Breast epithelium (tissue), 4 donors: ENCODE measurements at regions not wholly inside any gene's neighbourhood (a gene's known extent, or its start where the extent isn't known, plus 50 kb on each side); places are given as distances from the start of the nearest gene placed in this dataset.

Source experiments
- DNase-seq, 2 donors: peaks; one replicate each; pipeline ENCODE4 v3.0.0-alpha.2; 2019; ENCODE audit warnings: low spot score in 2 of 2
- H3K27ac ChIP-seq, 2 donors: fragments of 200-600 bp; sonication (generic) in 1 of 2; one replicate each; pipeline ENCODE4 v1.5.1; 2016 to 2019; ENCODE audit warnings: mild to moderate bottlenecking in 1 of 2
- H3K27me3 ChIP-seq, 2 donors: fragments of 200-600 bp; sonication (generic) in 1 of 2; one replicate each; pipeline versions ENCODE4 v1.5.1 to v1.6.0; 2017 to 2019; ENCODE audit warnings: control low read depth in 1 of 2, mild to moderate bottlenecking in 1 of 2
- H3K36me3 ChIP-seq: fragments of 200-600 bp; one replicate; pipeline ENCODE4 v1.5.1; 2019
- H3K4me1 ChIP-seq, 2 donors: fragments of 200-600 bp; sonication (generic); one replicate each; pipeline ENCODE4 v1.5.1; 2016 to 2019; ENCODE audit warnings: control low read depth in 1 of 2
- H3K4me3 ChIP-seq, 3 donors: fragments of 200-600 bp; sonication (generic); 1 replicate in 2 of 3; 2 replicates in 1 of 3; pipeline ENCODE4 v1.5.1; 2016 to 2019; ENCODE audit warnings: mild to moderate bottlenecking in 3 of 3, moderate library complexity in 2 of 3
- H3K9me3 ChIP-seq, 2 donors: fragments of 200-600 bp; sonication (generic) in 1 of 2; one replicate each; pipeline ENCODE4 v1.5.1; 2016 to 2019; ENCODE audit warnings: control low read depth in 1 of 2
- CTCF ChIP-seq, 3 donors: fragments of 450-650 bp; IDR thresholded peaks; one replicate each; pipeline ENCODE4 v1.5.1; 2016 to 2017; ENCODE audit warnings: antibody characterized with exemption in 3 of 3, mild to moderate bottlenecking in 3 of 3, moderate library complexity in 3 of 3
- POLR2A ChIP-seq: fragments of 450-650 bp; IDR thresholded peaks from one replicate; pipeline ENCODE4 v1.6.1; 2016; ENCODE audit warnings: antibody characterized with exemption, mild to moderate bottlenecking, moderate library complexity
- POLR2AphosphoS5 ChIP-seq, 3 donors: sonication (generic); formaldehyde crosslinking; IDR thresholded peaks; one replicate each; pipeline ENCODE4 v1.6.1; 2017; ENCODE audit warnings: antibody characterized with exemption in 3 of 3
- intact Hi-C: fragments of 100-400 bp; cut with DNase I; formaldehyde crosslinking; loops from one replicate; pipeline ENCODE4 v1.15.1; 2023; ENCODE audit warnings: low total_unique reads

- no peak overlapping the region for H3K4me3 ChIP-seq
- H3K27me3 ChIP-seq = no peaks in the 10 kb centered on the region
- no peak overlapping the region for H3K27ac ChIP-seq
- H3K4me1 ChIP-seq = no peaks in the 10 kb centered on the region
- TF ChIP-seq POLR2A (no peak), POLR2AphosphoS5 (IDR thresholded peaks at IDR 0.05) (no peak), CTCF (IDR thresholded peaks at IDR 0.05) (no peak)
- intact Hi-C loops = no loop called here
- H3K9me3 ChIP-seq = no peaks in the 10 kb centered on the region
- H3K36me3 ChIP-seq = no peaks in the 10 kb centered on the region
- DNase-seq = no peak
Observed at GRCh38 chr2:22217881-22218280, 1094.1 kb downstream of the TDRD15 start.

- intact Hi-C loops = no loop called here
- Histone ChIP-seq H3K4me3 (no peak overlapping the region), H3K36me3 (no peaks in the 10 kb centered on the region), H3K9me3 (no peaks in the 10 kb centered on the region), H3K27me3 (no peaks in the 10 kb centered on the region), H3K27ac (no peak overlapping the region), H3K4me1 (no peaks in the 10 kb centered on the region)
- TF ChIP-seq POLR2AphosphoS5 (IDR thresholded peaks at IDR 0.05) (no peak), POLR2A (no peak)
- DNase-seq = no peak
Observed at GRCh38 chr2:22221006-22221405, 1097.2 kb downstream of the TDRD15 start.

- no peak for DNase-seq
- intact Hi-C loops = no loop called here
- no peaks in the 10 kb centered on the region for H3K9me3 ChIP-seq
- no peaks in the 10 kb centered on the region for H3K4me1 ChIP-seq
- no peak overlapping the region for H3K4me3 ChIP-seq
- no peaks in the 10 kb centered on the region for H3K27me3 ChIP-seq
- TF ChIP-seq CTCF (IDR thresholded peaks at IDR 0.05) (no peak), POLR2AphosphoS5 (IDR thresholded peaks at IDR 0.05) (no peak), POLR2A (no peak)
- H3K36me3 ChIP-seq = no peaks in the 10 kb centered on the region
- no peak overlapping the region for H3K27ac ChIP-seq
Observed at GRCh38 chr2:22238967-22239366, 1115.2 kb downstream of the TDRD15 start.

- no peaks in the 10 kb centered on the region for H3K9me3 ChIP-seq
- intact Hi-C loops = no loop called here
- TF ChIP-seq CTCF (IDR thresholded peaks at IDR 0.05) = no peak
- no peak for TF ChIP-seq POLR2A
- no peak for TF ChIP-seq POLR2AphosphoS5 (IDR thresholded peaks at IDR 0.05)
- no peaks in the 10 kb centered on the region for H3K4me1 ChIP-seq
- DNase-seq = no peak
- no peak overlapping the region for H3K27ac ChIP-seq
- H3K4me3 ChIP-seq = no peak overlapping the region
- H3K27me3 ChIP-seq = no peaks in the 10 kb centered on the region
- no peaks in the 10 kb centered on the region for H3K36me3 ChIP-seq
Observed at GRCh38 chr2:22247466-22247865, 1123.7 kb downstream of the TDRD15 start.

GRCh38 chr2:22248851-22249250 lies 1125.1 kb downstream of the TDRD15 start:
- Histone ChIP-seq H3K9me3 (no peaks in the 10 kb centered on the region), H3K36me3 (no peaks in the 10 kb centered on the region), H3K27ac (no peak overlapping the region), H3K4me1 (no peaks in the 10 kb centered on the region), H3K4me3 (no peak overlapping the region), H3K27me3 (no peaks in the 10 kb centered on the region)
- DNase-seq = no peak
- TF ChIP-seq POLR2A (no peak), POLR2AphosphoS5 (IDR thresholded peaks at IDR 0.05) (no peak), CTCF (IDR thresholded peaks at IDR 0.05) (no peak)
- intact Hi-C loops = no loop called here

- Histone ChIP-seq H3K27me3 (no peaks in the 10 kb centered on the region), H3K4me3 (no peak overlapping the region), H3K9me3 (no peaks in the 10 kb centered on the region), H3K4me1 (no peaks in the 10 kb centered on the region), H3K36me3 (no peaks in the 10 kb centered on the region), H3K27ac (no peak overlapping the region)
- intact Hi-C loops = no loop called here
- no peak for DNase-seq
- TF ChIP-seq POLR2A = no peak
- no peak for TF ChIP-seq CTCF (IDR thresholded peaks at IDR 0.05)
- no peak for TF ChIP-seq POLR2AphosphoS5 (IDR thresholded peaks at IDR 0.05)
Observed at GRCh38 chr2:22253171-22253570, 1129.4 kb downstream of the TDRD15 start.
